SU-DHL-6 (cell line): ENCODE measurements at regions not wholly inside any gene's neighbourhood (a gene's known extent, or its start where the extent isn't known, plus 50 kb on each side); places are given as distances from the start of the nearest gene placed in this dataset.

Experiments used
- H2AFZ ChIP-seq: fragments of 200-600 bp; sonication (generic); 2 replicates; pipeline ENCODE4 v1.6.1; 2014; ENCODE audit warnings: low read depth, mild to moderate bottlenecking, moderate library complexity, mixed read lengths, antibody characterized with exemption, low read length; ENCODE audit not compliant: severe bottlenecking
- H3F3A ChIP-seq: fragments of 200-600 bp; shearing (Covaris generic); 2 replicates; pipeline ENCODE4 v1.6.0; 2016; ENCODE audit warnings: antibody characterized with exemption, mild to moderate bottlenecking; ENCODE audit not compliant: insufficient read depth
- H3K27ac ChIP-seq: fragments of 200-600 bp; sonication (generic); 2 replicates; pipeline ENCODE4 v1.5.1; 2016; ENCODE audit warnings: low read depth, mild to moderate bottlenecking, low read length, moderate library complexity, mixed read lengths
- H3K27me3 ChIP-seq: fragments of 200-600 bp; sonication (generic), shearing (Covaris generic); 2 replicates; pipeline ENCODE4 v1.6.0; 2014; ENCODE audit warnings: mild to moderate bottlenecking, low read length
- H3K36me3 ChIP-seq: fragments of 200-600 bp; sonication (generic); 2 replicates; pipeline ENCODE4 v1.6.1; 2014; ENCODE audit warnings: mild to moderate bottlenecking, low read length, mixed read lengths
- H3K4me2 ChIP-seq: fragments of 300-600, 200-600 bp; shearing (Covaris generic), sonication (generic); 2 replicates; pipeline ENCODE4 v1.6.0; 2014; ENCODE audit warnings: low read length, low read depth, mild to moderate bottlenecking; ENCODE audit not compliant: poor library complexity, severe bottlenecking
- H3K4me3 ChIP-seq: fragments of 200-600 bp; sonication (generic); 2 replicates; pipeline ENCODE4 v1.5.1; 2014; ENCODE audit warnings: antibody characterized with exemption, low read length, mild to moderate bottlenecking, mixed read lengths; ENCODE audit not compliant: insufficient read depth, poor library complexity, severe bottlenecking
- H3K79me2 ChIP-seq: fragments of 200-600 bp; sonication (generic); 2 replicates; pipeline ENCODE4 v1.6.1; 2014; ENCODE audit warnings: mild to moderate bottlenecking, low read length, moderate library complexity; ENCODE audit not compliant: insufficient read depth
- H3K9ac ChIP-seq: fragments of 200-600 bp; sonication (generic); 2 replicates; pipeline ENCODE4 v1.7.0; 2014; ENCODE audit warnings: mild to moderate bottlenecking, low read length
- H3K9me2 ChIP-seq: fragments of 200-600 bp; sonication (generic); replicated peaks from 2 replicates; pipeline ENCODE4 v1.6.1; 2014; ENCODE audit warnings: low read length; ENCODE audit not compliant: insufficient read depth
- H3K9me3 ChIP-seq: fragments of 200-600 bp; sonication (generic); 2 replicates; pipeline ENCODE4 v1.6.1; 2014; ENCODE audit warnings: low read length, mixed read lengths; ENCODE audit not compliant: insufficient read depth
- H4K20me1 ChIP-seq: fragments of 200-600 bp; sonication (generic); 2 replicates; pipeline ENCODE4 v1.6.1; 2014; ENCODE audit warnings: low read depth, mild to moderate bottlenecking, antibody characterized with exemption, low read length, moderate library complexity, mixed read lengths
- CTCF ChIP-seq: fragments of 200-600 bp; sonication (generic); IDR thresholded peaks from one replicate; pipeline ENCODE4 v1.5.1; 2017; ENCODE audit warnings: antibody characterized with exemption, mild to moderate bottlenecking, low read length, moderate library complexity; ENCODE audit not compliant: insufficient read depth, poor library complexity, severe bottlenecking
- EZH2phosphoT487 ChIP-seq: fragments of 200-600 bp; sonication (generic), shearing (Covaris generic); conservative IDR thresholded peaks from 2 replicates; pipeline ENCODE4 v1.6.1; 2018; ENCODE audit warnings: mild to moderate bottlenecking, antibody characterized with exemption, low read length, moderate library complexity, mixed read lengths

DNA sequence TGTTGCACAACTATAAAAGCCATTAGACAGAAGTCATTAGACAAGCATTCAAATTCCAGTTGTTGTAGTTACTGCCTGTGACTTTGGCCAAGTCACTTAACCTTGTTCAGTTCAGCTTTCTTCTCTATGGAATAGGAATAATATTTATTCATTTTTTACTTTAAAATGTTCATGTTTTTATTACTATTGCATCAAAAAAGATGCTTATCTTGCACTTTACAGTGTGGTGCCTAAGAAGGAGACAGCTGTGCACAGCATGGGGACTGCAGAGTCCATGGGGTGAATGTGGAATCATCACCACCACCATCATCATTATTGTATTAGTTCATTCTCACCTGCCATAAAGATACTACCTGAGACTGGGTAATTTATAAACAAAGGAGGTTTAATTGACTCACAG lies 504.2 kb downstream of the SOX2 start:
- no peaks in the 10 kb centered on the region for H3F3A ChIP-seq
- no peak overlapping the region for H3K9ac ChIP-seq
- H3K27me3 ChIP-seq = no peaks in the 10 kb centered on the region
- H3K27ac ChIP-seq = no peak overlapping the region
- no peaks in the 10 kb centered on the region for H3K36me3 ChIP-seq
- TF ChIP-seq CTCF (no peak), EZH2phosphoT487 (no peak)
- no peaks in the 10 kb centered on the region for H3K9me3 ChIP-seq
- no peak overlapping the region for H2AFZ ChIP-seq
- H3K4me2 ChIP-seq = no peak overlapping the region
- H4K20me1 ChIP-seq = no peaks in the 10 kb centered on the region
- no peaks in the 10 kb centered on the region for H3K79me2 ChIP-seq
- no peaks in the 10 kb centered on the region for H3K9me2 ChIP-seq
- H3K4me3 ChIP-seq = no peak overlapping the region

DNA sequence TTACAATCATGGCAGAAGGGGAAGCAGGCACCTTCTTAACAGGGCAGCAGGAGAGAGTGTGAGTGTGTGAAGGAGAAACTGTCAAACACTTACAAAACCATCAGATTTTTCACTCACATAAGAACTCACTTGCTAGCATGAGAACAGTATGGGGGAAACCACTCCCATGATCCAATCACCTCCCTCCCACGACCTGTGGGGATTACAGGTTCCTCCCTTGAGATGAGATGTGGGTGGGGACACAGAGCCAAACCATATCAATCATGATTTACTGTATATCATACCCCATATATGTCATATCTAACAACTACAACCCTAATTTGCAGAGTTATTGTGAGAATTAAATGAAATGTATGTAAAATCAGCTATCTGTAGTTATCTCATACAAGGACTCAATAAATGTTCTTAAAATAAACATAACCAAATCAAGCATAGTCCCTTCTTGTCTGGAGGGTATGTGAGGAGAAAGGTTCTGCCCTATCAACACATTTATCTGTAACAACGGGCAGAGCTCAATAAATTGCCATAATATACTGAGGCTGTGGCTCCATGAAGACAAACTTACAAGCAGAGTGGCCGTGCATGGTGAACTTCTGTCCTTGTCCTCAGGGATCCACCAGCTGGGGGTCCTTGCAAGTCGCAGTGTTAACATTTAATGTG lies 504.7 kb downstream of the SOX2 start:
- Histone ChIP-seq H3F3A (no peaks in the 10 kb centered on the region), H3K4me3 (no peak overlapping the region), H3K27me3 (no peaks in the 10 kb centered on the region), H3K79me2 (no peaks in the 10 kb centered on the region), H3K9me2 (no peaks in the 10 kb centered on the region), H3K36me3 (no peaks in the 10 kb centered on the region), H4K20me1 (no peaks in the 10 kb centered on the region), H3K9ac (no peak overlapping the region), H3K9me3 (no peaks in the 10 kb centered on the region), H3K4me2 (no peak overlapping the region), H2AFZ (no peak overlapping the region), H3K27ac (no peak overlapping the region)
- no peak for TF ChIP-seq CTCF
- TF ChIP-seq EZH2phosphoT487 = no peak

DNA sequence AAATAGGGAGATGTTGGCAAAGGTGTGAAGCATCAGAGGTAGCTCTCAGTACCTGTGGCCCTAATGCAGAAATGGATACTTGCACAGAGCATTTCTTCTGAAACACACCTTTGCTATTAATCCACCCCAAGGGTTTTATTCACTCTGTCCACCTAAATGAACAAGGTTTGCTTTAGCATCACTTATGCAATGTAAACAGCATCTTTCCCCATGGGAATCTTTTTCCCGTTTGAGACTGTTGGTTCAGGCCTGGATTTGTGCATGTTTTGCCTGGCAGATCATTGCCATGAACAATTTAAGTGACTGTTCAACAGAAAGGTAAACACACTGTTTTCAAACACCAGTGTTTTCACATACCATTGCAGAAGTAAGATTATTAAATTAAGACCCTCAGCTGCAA lies 508.3 kb downstream of the SOX2 start:
- TF ChIP-seq CTCF = no peak
- TF ChIP-seq EZH2phosphoT487 = no peak
- Histone ChIP-seq H3K9me2 (no peaks in the 10 kb centered on the region), H3K36me3 (no peaks in the 10 kb centered on the region), H3K9me3 (no peaks in the 10 kb centered on the region), H3K27ac (no peak overlapping the region), H3K9ac (no peak overlapping the region), H3F3A (no peaks in the 10 kb centered on the region), H4K20me1 (no peaks in the 10 kb centered on the region), H3K4me2 (no peak overlapping the region), H3K4me3 (no peak overlapping the region), H2AFZ (no peak overlapping the region), H3K27me3 (no peaks in the 10 kb centered on the region), H3K79me2 (no peaks in the 10 kb centered on the region)
